Activated T-cell treated with anti-CD3 and anti-CD28 coated beads for 1 hour (primary cell): ENCODE measurements at regions not wholly inside any gene's neighbourhood (a gene's known extent, or its start where the extent isn't known, plus 50 kb on each side); places are given as distances from the start of the nearest gene placed in this dataset.

ENCODE experiments used
- DNase-seq: peaks from one replicate; pipeline ENCODE4 v3.0.0-alpha.2; 2020; ENCODE audit warnings: low read depth

DNA sequence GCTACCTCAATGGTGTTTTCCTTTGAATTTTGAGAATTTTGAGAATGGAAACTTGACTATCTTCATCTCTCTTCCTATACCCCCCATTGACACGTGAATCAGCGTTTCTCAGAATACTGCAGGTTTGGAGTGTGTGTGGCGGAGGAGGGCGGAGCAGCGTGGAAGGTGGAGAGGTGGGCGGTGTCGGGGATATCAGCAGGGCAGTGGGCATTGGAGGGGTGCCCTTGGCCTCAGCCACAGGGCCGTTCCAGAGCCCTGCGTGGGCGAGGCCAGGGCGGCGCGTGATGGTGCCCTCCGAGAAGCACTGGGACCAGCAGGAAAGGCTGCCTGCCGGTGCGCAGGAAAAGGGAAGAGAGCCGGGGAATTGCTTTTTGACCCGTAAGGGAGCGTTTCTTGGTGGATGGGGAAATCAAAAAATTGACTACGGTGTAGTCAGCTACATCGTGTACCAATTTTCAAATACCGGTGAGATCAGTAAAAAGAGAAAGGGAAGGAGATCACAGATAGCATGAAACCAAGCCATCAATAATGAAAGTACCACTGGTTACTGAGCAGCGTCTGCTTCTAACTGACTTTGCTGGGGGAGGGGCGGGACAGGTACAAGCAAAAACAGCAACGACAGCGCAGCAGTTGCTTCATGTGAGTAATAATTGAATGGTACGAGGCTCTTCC, 82.7 kb upstream of the DUSP22 start:
- peak; percentile 26 for DNase-seq

DNA sequence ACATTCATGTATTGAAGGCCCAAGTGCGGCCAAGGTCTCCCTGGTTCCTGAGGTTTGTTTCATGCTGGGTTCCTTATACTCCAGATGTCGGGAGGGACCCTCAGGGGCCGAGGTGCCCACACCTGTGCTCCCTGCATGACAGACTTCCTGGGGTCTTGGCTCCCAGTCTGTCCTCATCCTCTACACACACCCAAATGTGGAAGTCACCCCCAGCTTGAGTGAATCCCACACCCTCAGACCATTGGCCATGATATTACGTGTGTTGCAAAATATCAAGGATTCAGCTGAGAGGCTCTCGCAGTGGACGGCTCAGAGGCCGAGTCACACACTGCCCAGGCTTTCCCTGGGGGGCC, 82.2 kb upstream of the DUSP22 start:
- no peak for DNase-seq

DNA sequence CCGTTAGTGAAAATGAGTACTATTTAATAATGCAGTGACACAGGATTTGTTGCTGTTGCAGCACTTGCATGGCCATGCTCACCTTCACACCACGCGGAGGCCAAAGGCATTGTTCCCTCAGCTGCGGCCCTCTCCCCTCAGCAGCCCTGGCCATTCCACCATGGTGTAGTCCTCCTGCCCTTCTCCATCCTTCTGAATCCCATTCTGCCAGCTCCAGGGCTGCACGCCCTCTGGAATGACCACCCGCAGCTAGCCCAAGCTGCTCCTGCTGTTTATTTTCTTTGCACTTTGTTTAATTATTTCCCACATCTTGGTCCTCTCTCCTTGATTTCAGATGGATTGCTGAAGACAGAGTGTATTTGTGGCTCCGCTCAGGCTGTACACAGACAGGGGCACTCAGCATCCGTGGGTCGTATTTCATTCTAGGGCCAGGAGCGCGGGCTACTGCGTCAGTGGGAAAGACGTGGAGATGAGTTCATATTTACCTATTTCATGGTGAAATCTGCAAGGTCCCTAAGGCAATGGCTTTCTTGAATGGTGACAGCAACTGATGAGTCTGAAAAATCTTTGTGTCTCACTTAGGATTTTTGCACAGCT, 81.4 kb upstream of the DUSP22 start:
- DNase-seq = no peak

DNA sequence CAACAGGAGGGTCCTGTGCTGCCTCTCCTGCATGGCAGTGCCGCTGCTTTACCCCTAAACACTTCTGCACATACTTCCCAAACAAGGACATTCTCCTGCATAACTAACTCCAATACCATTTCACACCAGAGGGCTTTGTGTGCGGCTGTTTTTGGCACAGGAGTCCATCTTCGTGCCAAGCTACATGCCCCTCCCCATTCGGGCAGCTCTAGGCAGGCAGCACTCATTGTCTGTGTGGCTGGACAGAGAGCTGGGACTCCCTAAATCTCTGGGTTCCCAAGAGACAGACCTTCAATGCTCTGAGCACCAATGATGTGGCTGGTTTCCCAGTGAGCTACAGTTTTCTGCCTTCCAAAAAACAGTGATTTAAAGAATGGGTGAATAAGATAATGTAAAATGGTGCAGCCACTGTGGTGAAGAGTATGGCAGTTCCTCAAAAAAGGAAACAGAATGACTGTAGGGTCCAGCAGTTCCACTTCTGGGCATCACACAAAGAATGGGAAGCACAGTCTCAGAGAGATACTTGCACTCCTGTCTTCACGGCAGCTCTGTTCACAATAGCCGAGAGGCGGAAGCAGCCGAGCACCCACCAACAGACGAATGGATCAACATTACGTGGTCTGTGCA, 80.3 kb upstream of the DUSP22 start:
- no peak for DNase-seq

DNA sequence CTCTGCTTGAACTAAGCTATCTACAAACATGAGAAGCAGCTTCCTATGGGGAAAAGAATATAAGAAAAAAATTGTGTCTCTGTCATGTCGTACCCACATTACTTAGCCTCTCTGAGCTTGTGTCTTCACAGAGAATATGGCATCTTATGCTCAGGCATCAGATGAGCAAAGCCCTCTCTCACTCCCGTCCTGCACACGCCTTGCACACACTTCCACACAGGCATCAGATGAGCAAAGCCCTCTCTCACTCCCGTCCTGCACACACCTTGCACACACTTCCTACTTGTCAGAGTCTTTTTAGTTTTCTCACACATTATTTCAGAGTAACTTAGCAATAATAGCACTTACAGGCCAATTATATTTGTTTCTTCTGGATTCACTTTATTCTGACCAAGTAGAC, 79.0 kb upstream of the DUSP22 start:
- DNase-seq = no peak

DNA sequence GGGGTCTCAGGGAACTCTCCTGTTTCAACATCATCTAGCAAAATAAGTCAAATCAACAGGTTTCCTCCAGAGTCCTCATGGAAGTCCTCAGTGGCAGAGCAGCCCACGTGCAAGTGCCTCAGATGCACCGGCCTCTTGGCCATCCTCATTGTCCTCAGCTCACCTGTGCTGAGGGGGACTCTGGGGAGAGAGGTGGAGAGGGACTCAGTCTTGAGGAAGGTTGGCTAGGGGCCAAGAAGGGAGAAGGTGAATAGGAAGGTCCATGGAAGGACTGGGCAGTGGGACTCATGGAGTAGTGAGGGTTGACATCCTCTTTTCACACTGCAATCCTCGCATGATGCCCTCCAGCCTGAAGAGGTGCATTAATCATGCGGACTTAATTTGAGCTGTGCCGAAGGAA, 77.9 kb upstream of the DUSP22 start:
- DNase-seq = no peak

DNA sequence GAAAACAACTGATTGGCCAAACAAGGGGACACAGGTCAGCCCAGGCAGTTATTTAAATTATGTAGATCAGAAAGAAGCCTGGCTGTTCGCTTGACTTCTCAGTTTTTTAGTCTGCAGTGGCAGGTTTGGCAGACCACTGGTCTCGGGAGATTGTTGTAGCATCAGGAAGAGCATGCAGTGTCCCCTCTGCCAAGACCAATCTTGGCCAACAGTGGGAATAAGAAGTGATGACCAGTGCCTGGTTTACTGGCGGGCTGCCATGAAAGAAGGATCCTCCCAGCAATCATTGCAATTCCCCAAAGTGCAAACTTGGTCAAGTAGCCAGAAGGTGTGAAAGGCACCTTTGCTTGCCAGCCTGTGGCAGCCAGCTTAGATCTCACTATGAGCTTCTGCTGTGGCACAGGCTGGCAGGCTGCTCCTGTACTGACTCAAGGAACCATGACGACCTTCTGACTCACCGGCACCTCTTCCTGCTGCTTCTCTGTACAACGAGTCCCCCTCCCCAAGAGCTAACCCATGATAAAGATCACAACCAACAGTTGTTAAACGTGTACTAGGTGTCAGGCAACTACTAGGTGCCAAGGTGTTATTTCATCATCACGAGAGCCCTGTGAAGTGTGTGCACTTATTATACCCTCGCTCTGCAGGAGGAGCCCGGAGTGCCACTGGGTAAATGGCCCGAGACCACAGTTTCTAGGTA, 76.8 kb upstream of the DUSP22 start:
- DNase-seq = peak; percentile 28

DNA sequence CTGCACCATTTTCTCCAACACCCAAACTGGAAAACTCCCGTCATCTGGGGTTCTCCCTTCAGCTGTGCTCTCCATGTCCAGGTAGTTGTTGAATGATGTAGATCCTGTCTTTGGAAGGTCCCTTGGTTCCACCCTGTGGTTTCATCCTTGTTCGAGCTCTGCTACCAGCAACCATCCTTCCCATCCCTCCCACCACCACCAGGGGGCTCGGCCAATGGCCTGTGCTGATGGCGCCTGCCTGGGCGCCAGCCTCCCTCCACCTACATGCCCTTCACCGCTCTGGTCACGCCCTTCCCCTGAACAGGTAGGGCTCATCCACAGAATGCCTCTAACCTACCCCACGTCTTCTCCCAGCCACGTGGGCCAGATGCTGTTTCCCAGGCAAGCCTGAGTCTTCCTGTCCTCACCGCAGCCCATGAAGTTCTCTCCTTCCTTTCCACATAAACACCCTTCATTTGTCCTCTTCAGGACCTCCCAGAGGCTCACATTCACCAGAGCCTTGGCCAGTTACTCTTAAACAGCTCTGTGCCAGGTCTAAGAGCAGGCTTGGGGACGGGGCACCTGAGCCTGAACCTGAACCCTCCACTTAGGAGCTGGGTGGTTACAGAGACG, 75.1 kb upstream of the DUSP22 start:
- DNase-seq = no peak

DNA sequence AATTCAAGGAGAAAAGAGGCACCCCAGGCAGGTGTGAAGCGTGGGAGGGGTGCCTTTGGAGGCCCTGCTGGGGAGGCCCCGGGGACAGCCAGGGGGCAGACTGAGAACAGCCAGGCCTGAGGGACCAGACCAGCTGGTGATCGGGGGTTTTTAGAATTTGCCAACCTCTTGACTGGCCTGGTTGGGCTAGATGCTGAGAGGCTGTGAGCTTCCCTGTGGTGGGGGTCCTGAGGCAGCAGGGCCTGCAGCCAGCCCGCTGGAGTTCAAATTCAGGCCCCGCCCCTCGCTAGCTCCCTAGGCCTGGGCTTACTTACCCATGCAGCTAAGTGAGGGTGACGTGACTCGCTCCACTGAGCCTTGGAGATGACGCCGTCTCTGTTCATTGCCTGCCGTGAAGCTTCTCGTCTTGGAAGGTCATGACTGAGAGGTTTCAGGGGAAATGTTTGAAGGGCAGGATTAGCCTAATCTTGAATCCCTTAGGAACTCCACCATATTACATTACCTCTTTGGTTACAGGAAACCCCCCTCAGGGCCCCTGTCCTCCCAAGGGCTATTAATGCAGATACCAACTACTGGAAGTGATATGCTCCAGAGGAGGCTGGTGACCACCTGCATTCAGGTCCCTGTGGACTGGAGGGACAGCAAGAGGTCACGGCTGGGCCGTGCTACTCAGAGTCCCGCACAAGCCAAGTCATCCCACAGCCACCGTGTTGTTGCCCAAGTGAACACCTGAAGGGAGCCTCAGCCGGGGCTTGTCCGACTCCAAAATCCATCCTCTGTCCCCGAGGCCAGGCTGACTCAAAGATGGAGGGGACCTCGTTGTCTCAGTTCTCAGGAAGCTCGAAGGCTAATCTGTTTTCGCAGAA, 73.9 kb upstream of the DUSP22 start:
- DNase-seq = no peak

DNA sequence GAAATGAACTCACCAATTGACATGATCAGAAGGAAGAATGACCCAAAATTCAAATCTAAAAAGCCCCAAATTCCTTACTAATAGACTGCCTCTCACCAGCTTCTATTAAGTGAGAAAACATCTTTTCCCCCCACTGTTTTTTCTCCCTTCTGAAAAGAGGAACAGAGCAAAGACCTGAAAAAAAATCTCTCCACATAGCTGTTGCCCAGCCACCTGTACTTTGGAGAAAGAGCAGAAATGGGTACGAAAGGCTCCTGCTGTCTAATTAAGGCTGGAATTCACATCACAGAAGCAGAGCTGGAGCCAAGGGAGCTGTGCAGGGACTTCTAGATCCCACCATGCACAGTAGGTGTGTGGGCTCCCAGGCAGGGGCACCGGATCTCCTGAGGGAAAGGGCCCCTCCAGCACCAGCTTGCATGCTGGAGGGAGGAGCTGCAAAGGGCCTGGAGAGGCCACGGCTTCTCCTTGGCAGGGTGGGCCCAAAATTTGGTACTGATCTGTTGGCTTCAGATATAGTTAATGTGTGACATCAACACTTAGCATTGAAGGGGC, 73.2 kb upstream of the DUSP22 start:
- no peak for DNase-seq

DNA sequence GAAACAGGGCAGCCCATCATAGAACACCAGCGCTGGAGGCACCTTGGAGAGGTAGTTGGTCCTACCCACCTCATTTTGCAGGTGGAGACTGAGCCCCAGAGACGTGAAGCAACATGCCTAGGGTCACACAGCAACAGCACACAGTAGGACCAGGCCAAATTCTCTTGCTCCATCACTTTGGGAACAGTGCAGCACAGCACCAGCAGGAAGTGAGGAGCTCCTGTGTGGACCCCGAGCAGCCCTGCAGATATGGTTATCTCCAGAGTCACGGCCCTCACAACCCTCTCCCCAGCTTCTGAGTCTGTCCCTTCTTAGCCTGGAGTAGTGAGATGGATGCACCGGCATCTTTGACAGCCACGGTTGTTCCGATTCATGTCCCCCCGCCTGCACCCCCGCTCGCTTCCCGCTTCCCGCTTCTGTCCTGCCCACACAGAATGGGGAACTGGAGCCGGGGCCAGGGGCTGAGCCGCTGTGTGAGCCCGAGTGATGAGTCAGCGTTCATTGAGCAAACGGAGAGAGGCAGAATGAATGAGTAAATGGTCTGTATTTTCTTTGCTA, 72.6 kb upstream of the DUSP22 start:
- no peak for DNase-seq

DNA sequence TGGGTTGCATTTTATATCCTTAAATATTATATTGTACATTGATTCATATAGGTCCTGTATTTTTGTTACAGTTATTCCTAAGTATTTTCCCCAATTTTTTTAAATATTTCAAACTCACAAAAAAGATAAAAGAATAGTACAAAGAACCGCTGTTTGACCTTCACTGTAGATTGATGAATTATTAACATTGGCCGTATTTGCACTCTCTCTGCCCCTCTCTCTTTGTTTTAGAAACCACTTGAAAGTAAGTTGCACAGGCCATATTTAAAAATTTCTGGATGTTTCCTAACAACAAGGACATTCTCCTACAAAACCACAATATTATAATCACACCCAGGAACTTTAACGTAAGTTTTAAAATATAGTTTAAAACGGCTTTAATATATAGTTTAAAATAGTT, 72.0 kb upstream of the DUSP22 start:
- no peak for DNase-seq

DNA sequence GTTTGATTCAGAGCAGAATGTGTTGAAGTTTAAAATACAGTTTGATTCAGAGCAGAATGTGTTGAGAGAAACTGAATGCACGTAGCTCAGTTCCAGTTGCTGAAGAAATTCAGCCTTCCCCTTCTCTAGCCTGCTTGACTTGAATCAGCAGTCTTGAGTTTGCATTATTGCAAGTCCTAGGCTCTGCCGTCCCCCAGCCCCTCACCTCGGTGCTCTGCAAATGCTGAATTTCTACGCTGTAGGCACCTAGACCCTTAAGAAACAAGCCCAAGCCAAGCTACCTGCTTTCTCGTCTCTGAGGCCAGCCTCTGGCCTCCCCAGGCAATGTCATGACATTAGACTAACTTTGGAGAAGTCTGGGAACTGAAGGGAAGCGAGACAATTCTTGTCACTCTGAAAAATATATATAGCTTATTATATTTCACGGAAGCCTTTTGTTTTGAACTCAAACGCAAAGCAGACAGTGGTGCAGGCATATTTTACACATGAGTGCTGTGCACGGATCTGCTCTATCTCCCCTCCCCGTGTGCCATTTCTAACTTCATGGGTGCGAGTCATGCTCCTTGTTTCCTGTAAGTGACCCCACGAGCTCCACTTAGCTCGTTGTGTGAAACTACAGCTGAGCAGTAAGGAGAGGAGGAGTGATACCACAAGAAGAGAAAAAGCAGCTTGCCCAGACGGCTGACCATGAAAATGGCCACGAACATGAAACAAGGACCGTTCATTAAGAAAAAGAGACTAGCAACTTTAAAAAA, 71.4 kb upstream of the DUSP22 start:
- no peak for DNase-seq

DNA sequence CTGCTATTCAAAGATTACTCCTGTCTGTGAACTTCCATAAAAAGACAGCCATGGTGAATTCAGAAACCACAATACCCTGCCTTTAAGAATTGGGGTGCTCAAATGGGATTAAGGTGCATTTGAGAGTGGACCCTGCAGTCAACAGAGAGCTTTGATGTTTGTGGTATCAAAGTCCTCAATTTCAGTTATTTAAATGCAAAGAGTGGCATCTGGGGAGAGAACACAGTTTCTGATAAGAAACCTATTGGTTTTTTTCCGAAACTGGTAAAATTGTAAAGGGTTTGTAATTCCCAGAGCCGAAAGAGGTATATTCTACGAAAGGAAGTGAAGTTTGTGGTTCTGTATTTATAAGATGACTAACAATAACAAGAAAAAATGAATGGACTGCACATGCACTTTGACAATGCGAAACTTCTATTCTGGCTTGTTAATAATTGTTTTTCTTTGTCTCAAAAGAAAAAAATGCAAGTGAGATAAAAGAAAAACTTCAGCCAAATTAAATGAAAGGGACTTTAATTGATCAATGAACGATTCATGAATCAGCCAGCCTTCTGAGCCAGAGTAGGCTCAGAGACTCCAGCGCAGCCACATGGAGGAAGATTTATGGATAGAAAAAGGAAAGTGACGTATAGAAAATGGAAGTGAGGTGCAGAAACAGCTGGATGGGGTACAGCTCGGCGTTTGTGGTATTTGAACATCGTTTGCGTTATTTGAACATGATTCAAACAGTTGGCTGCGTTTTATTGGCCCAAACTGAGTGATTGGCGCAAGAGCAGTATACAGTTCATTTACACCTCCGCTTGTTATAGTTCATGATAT, 70.5 kb upstream of the DUSP22 start:
- DNase-seq = no peak

DNA sequence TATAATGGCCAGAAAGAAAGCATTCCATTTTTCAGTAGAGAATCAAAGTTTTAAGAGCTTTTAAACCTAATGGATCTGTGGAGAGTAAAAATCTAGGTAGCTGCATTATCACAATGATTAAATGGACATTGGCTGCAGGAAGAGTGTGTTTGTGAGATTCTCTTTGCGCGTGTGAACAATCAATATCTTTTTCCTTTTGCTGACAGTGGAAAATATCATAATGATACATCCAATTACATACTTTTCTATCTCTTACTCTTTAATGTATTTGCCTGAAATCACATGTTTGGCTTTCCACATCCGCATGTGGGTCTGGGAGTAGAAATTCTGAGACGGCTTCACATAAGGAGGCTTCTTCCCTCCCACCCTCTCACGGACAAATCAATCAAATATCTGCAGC, 69.8 kb upstream of the DUSP22 start:
- DNase-seq = no peak

DNA sequence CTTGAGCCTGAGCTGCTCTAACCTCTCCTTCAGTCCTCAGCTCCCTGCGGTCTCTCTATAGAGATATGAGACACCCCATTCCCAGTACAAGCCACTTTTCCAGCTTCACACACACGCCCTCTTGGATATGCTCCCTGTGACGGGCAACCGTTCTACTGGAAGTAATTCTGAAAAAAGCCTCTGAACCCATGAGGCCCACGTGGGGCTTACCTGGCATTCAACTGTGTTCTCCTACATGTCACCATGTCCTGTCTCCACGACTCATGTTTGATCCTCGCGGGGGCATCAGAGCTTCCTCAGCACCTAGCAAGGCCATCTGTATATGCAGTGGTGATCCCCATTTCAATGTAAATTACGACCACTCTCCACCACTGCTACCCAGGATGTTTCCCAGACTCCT, 69.2 kb upstream of the DUSP22 start:
- no peak for DNase-seq

DNA sequence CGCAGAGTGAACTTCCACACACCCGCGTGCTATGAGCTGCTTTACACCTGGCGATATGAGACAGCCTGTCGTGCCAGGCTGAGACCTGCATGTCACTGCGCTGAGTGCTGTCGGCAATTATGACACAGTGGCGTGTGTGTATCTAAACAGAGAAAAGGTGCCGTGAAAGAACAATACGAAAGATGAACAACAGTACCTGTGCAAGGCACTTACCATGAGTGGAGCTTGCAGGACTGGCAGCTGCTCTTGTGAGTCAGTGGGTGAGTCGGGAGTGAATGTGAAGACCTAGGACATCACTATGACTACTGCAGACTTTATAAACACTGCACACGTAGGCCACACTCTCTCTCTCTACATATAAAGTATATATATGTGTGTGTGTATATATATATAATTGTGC, 68.5 kb upstream of the DUSP22 start:
- DNase-seq = no peak

DNA sequence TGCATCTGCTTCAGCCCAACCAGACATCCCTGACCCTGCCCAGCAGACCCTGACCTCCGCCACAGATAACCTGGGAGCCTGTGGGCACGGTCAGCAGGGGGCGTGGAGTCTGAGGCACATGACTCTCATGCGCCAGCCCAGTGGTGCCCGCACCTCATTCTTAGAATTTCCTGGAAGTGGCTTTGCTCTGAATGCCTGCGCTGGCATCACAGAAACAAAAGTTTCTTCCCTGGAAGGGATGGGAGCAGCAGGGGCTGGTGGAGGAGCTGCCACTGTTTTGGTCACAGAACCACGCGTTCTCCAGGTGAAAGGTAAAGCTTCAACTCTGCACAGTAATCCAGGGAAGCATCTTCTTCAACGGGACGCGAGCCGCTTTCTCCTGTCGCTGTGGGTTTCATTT, 67.9 kb upstream of the DUSP22 start:
- no peak for DNase-seq

DNA sequence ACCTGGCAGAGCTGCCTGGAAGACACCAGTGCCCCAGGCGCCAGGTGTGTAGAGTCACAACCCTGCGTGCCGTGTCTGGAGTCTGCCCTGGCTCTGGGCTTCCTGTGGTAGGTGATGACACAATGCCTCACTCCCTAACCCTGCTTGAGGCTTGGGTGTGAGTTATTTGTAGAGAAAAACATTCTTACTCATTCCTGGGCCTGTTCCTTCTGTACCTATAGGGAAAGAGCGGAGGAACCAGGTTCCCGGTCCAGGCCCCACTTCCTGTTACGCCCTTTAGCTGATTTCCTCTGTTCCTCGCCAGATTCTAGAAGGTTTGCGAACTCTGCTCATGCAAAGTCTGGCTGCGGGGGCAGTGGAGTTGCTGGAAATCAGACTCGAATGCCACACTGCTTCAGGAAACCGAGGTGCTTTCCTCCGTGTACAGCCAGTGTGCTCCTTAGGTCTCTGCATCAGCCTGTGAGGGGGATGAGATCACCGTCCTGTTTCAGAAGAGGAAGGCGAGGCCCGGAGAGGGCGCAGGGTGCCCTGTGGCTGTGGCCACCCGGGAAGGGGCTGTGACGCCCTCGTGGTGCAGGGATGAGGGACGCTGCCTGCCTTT, 67.1 kb upstream of the DUSP22 start:
- peak; percentile 24 for DNase-seq
